HepG2 (cell line): ENCODE measurements at regions not wholly inside any gene's neighbourhood (a gene's known extent, or its start where the extent isn't known, plus 50 kb on each side); places are given as distances from the start of the nearest gene placed in this dataset.
"Not testable (repeated sequence)": the region's sequence is repeated elsewhere in the genome, so short reads cannot be mapped to it uniquely, and the experiment has no call there.

ENCODE experiments used
- ATAC-seq: fragments of 200-7000 bp; cut with Tn5 transposase; 3 replicates; pipeline ENCODE4 v1.9.1; 2020; ENCODE audit warnings: mild to moderate bottlenecking, moderate library complexity
- BruUV-seq: library from RNA; stranded (reverse); fragments of 400-500 nt; replicated peaks from 2 replicates; lab custom pipeline; 2021; lab: Mats Ljungman, UMichigan
- CTCF ChIA-PET: fragments of 300-600 bp; formaldehyde crosslinking; extraction: SDS; loops from one replicate; lab custom pipeline; 2021; ENCODE audit warnings: low total read pairs, inconsistent platforms, low intra/inter-chr PET ratio; lab: Yijun Ruan, JAX
- POLR2A ChIA-PET: fragments of 350-600 bp; sonication (Branson Sonifier 250); formaldehyde crosslinking; loops from one replicate; lab custom pipeline; 2020; ENCODE audit warnings: antibody characterized with exemption, inconsistent platforms; lab: Yijun Ruan, JAX
- DNase-seq: peaks from one replicate; pipeline ENCODE4 v3.0.0-alpha.2; 2015; ENCODE audit warnings: low spot score
- FAIRE-seq: peaks from 3 replicates; lab custom pipeline; 2011; peaks lifted over from hg19 to GRCh38; lab: Jason Lieb, UNC
- H2AFZ ChIP-seq: one replicate; pipeline ENCODE4 v1.6.1; 2011; ENCODE audit warnings: low read length, inconsistent platforms
- H3K27ac ChIP-seq: fragments of 300-600 bp; 3 replicates; pipeline ENCODE4 v1.8.0; 2011; ENCODE audit warnings: mixed run types, mild to moderate bottlenecking, mixed read lengths, low read length, inconsistent platforms; ENCODE audit not compliant: insufficient read depth; ENCODE audit errors: extremely low read length
- H3K27me3 ChIP-seq, 2 experiments: fragments of 200-600 bp in 1 of 2; 2 replicates in 1 of 2; 3 replicates in 1 of 2; pipeline versions ENCODE4 v1.6.0 to v1.8.0; 2011; ENCODE audit warnings: low read length in 2 of 2, mild to moderate bottlenecking in 2 of 2, moderate library complexity in 2 of 2, inconsistent platforms in 1 of 2; ENCODE audit not compliant: insufficient read depth in 2 of 2, control insufficient read depth in 1 of 2
- H3K36me3 ChIP-seq, 2 experiments: fragments of 200-600 bp in 1 of 2; replicated peaks in 1 of 2; 2 replicates in 1 of 2; 3 replicates in 1 of 2; pipeline versions ENCODE4 v1.5.1 to v1.8.0; 2011; ENCODE audit warnings: low read length in 2 of 2, inconsistent platforms in 1 of 2; ENCODE audit not compliant: insufficient read depth in 2 of 2, control insufficient read depth in 1 of 2
- H3K4me1 ChIP-seq: 2 replicates; pipeline ENCODE4 v1.5.1; 2012; ENCODE audit warnings: low read length, inconsistent platforms; ENCODE audit not compliant: insufficient read depth
- H3K4me2 ChIP-seq: 2 replicates; pipeline ENCODE4 v1.6.0; 2011; ENCODE audit warnings: low read depth, low read length, inconsistent platforms
- H3K4me3 ChIP-seq, 3 experiments: fragments of 200-600 bp in 1 of 3; sonication (generic), shearing (Covaris generic) in 1 of 3; replicated peaks in 1 of 3; 2 replicates each; pipeline ENCODE4 v1.5.1; 2011 to 2016; ENCODE audit warnings: low read length in 3 of 3, inconsistent platforms in 2 of 3, low read depth in 2 of 3, mild to moderate bottlenecking in 2 of 3, control low read depth in 1 of 3, mixed read lengths in 1 of 3; ENCODE audit not compliant: insufficient read depth in 1 of 3
- H3K79me2 ChIP-seq: one replicate; pipeline ENCODE4 v1.6.1; 2011; ENCODE audit warnings: low read length, inconsistent platforms; ENCODE audit not compliant: insufficient read depth
- H3K9ac ChIP-seq: 2 replicates; pipeline ENCODE4 v1.6.0; 2011; ENCODE audit warnings: mild to moderate bottlenecking, low read depth, low read length, inconsistent platforms; ENCODE audit not compliant: insufficient read depth
- H3K9me3 ChIP-seq: 2 replicates; pipeline ENCODE4 v1.5.1; 2012; ENCODE audit warnings: mild to moderate bottlenecking, low read length
- H4K20me1 ChIP-seq: 2 replicates; pipeline ENCODE4 v1.6.0; 2011; ENCODE audit warnings: inconsistent platforms, mild to moderate bottlenecking, low read length, moderate library complexity; ENCODE audit not compliant: insufficient read depth
- RBM39 ChIP-seq: fragments of 200-400 bp; formaldehyde crosslinking; IDR thresholded peaks from one replicate; pipeline ENCODE4 v1.6.1; 2018; ENCODE audit warnings: antibody characterized with exemption, mild to moderate bottlenecking, low read depth, low read length; ENCODE audit not compliant: poor library complexity, severe bottlenecking
- RELA ChIP-seq: sonication (generic); formaldehyde crosslinking; IDR thresholded peaks from 2 replicates; pipeline ENCODE4 v1.4.0; 2020; ENCODE audit warnings: missing genetic modification reagents
- TARDBP ChIP-seq: sonication (generic); formaldehyde crosslinking; IDR thresholded peaks from 2 replicates; pipeline ENCODE4 v1.8.0; 2022; ENCODE audit warnings: mild to moderate bottlenecking, missing genetic modification reagents
- ZNF101 ChIP-seq: sonication (generic); formaldehyde crosslinking; IDR thresholded peaks from 2 replicates; pipeline ENCODE4 v1.4.0; 2020; ENCODE audit warnings: mild to moderate bottlenecking, low read depth, missing genetic modification reagents, borderline replicate concordance
- ZNF20 ChIP-seq: sonication (generic); formaldehyde crosslinking; IDR thresholded peaks from 2 replicates; pipeline ENCODE4 v1.4.0; 2020; ENCODE audit warnings: mild to moderate bottlenecking, moderate library complexity, missing genetic modification reagents
- ZNF331 ChIP-seq: sonication (generic); formaldehyde crosslinking; IDR thresholded peaks from 2 replicates; pipeline ENCODE4 v1.4.0; 2020; ENCODE audit warnings: missing genetic modification reagents
- ZNF547 ChIP-seq: sonication (generic); formaldehyde crosslinking; IDR thresholded peaks from 2 replicates; pipeline ENCODE4 v1.5.1; 2020; ENCODE audit warnings: mild to moderate bottlenecking, missing genetic modification reagents
- ZNF672 ChIP-seq: sonication (generic); formaldehyde crosslinking; IDR thresholded peaks from 2 replicates; pipeline ENCODE4 v1.8.1; 2022; ENCODE audit warnings: missing genetic modification reagents
- WGBS: methylation state at CpG from one replicate; pipeline ENCODE4 v1.1.6; 2017; ENCODE audit warnings: low lambda C conversion rate; 5-methylcytosine and 5-hydroxymethylcytosine counted together
- in situ Hi-C: cut with HindIII; loops from 2 replicates; pipeline ENCODE4 v1.10.0; 2017; ENCODE audit warnings: low pct_unique_long_range_greater_than_20kb; ENCODE audit not compliant: extremely low pct_ligation_motif_present
- intact Hi-C: fragments of 100-400 bp; cut with micrococcal nuclease; formaldehyde crosslinking; loops from one replicate; pipeline ENCODE4 v1.10.0; 2022; ENCODE audit not compliant: unreplicated experiment

DNA sequence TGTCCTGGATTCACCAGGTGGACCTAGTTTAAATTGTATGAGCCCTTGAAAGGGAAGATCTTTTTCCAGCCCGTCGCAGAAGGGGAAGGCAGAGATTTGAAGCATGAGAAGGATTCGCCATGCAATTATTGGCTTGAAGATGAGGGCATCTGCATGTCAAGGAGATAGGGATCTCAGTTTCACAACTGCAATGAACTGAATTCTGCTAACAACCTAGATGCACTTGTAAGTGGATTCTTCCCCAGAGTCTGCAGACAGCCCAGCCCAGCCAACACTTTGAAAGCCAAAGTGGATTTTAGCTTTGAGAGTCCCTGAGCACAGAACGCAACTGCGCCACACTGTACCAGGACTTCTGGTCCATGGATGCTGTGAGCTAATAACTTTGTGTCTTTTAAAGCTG is 286.0 kb downstream of the TSN start:
- TF ChIP-seq ZNF331 (CRISPR knock-in tag) (no peak), ZNF547 (CRISPR knock-in tag) (no peak), ZNF101 (CRISPR knock-in tag) (no peak), ZNF672 (CRISPR knock-in tag) (no peak), RBM39 (no peak), TARDBP (no peak), RELA (CRISPR knock-in tag) (no peak), ZNF20 (CRISPR knock-in tag) (no peak)
- Histone ChIP-seq H3K27me3 (peaks cover 0 to 6% of the 10 kb centered on the region in 2 experiments; a peak in 2 of 5 replicates), H3K79me2 (no peaks in the 10 kb centered on the region), H4K20me1 (no peaks in the 10 kb centered on the region), H3K4me3 (no peak overlapping the region), H3K4me2 (no peak overlapping the region), H3K4me1 (no peaks in the 10 kb centered on the region), H3K27ac (no peak overlapping the region), H3K9ac (no peak overlapping the region), H2AFZ (no peak overlapping the region), H3K9me3 (no peaks in the 10 kb centered on the region), H3K36me3 (no peaks in the 10 kb centered on the region)
- ChIA-PET CTCF (no interaction called here), POLR2A (no interaction called here)
- no TSS peak for BruUV-seq
- ATAC-seq (no peak), DNase-seq (no peak), FAIRE-seq (no peak)
- intact Hi-C loops (no loop called here), in situ Hi-C loops (no loop called here)
- WGBS: 39% methylated on average over 5 of the region's 5 CpGs

DNA sequence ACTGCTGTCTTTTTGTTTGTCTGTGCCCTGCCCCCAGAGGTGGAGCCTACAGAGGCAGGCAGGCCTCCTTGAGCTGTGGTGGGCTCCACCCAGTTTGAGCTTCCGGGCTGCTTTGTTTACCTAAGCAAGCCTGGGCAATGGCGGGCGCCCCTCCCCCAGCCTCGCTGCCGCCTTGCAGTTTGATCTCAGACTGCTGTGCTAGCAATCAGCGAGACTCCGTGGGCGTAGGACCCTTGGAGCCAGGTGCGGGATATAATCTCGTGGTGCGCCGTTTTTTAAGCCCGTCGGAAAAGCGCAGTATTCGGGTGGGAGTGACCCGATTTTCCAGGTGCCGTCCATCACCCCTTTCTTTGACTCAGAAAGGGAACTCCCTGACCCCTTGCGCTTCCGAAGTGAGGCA is 296.2 kb downstream of the TSN start:
- H2AFZ ChIP-seq, POLR2A ChIA-PET, FAIRE-seq, H4K20me1 ChIP-seq, H3K79me2 ChIP-seq, H3K4me3 ChIP-seq, H3K9me3 ChIP-seq, H3K4me2 ChIP-seq, H3K27ac ChIP-seq, H3K9ac ChIP-seq, H3K4me1 ChIP-seq, H3K36me3 ChIP-seq, H3K27me3 ChIP-seq, DNase-seq, ATAC-seq, BruUV-seq, in situ Hi-C loops, CTCF ChIA-PET, intact Hi-C loops: not testable (repeated sequence)
- WGBS: 79% methylated on average over 12 of the region's 20 CpGs
